RKO (cell line): ENCODE measurements at regions not wholly inside any gene's neighbourhood (a gene's known extent, or its start where the extent isn't known, plus 50 kb on each side); places are given as distances from the start of the nearest gene placed in this dataset.
"Not testable (repeated sequence)": the region's sequence is repeated elsewhere in the genome, so short reads cannot be mapped to it uniquely, and the experiment has no call there.

Experiments
- DNase-seq: peaks from one replicate; pipeline ENCODE4 v3.0.0-alpha.2; 2016; ENCODE audit warnings: low spot score

- DNase-seq, result no peak
These were observed 176.5 kb downstream of the IRF8 start for GRCh38 chr16:86075488-86075785.

- DNase-seq, result no peak
These were observed 177.0 kb downstream of the IRF8 start for GRCh38 chr16:86075839-86076440.

- no peak for DNase-seq
These were observed 177.6 kb downstream of the IRF8 start for GRCh38 chr16:86076606-86077005.

GRCh38 chr16:86077243-86077940 lies 178.4 kb downstream of the IRF8 start:
- no peak for DNase-seq

- DNase-seq, result peak; percentile 22
These were observed 179.2 kb downstream of the IRF8 start for GRCh38 chr16:86078121-86078600.

GRCh38 chr16:86078711-86079110 lies 179.7 kb downstream of the IRF8 start:
- not testable (repeated sequence) for DNase-seq

- no peak for DNase-seq
These were observed 180.4 kb downstream of the IRF8 start for GRCh38 chr16:86079255-86079885.

GRCh38 chr16:86080131-86080875 lies 181.3 kb downstream of the IRF8 start:
- no peak for DNase-seq

- no peak for DNase-seq
These were observed 182.0 kb downstream of the IRF8 start for GRCh38 chr16:86080982-86081381.

GRCh38 chr16:86082418-86083030 lies 183.6 kb downstream of the IRF8 start:
- DNase-seq, result no peak

GRCh38 chr16:86083382-86084002 lies 184.5 kb downstream of the IRF8 start:
- no peak for DNase-seq

- DNase-seq, result no peak
These were observed 186.2 kb downstream of the IRF8 start for GRCh38 chr16:86085161-86085611.

GRCh38 chr16:86085795-86086194 lies 186.8 kb downstream of the IRF8 start:
- DNase-seq, result no peak

GRCh38 chr16:86086471-86086870 lies 187.5 kb downstream of the IRF8 start:
- no peak for DNase-seq

- DNase-seq, result no peak
These were observed 188.3 kb downstream of the IRF8 start for GRCh38 chr16:86087011-86087895.

- DNase-seq, result no peak
These were observed 188.9 kb downstream of the IRF8 start for GRCh38 chr16:86087896-86088230.

GRCh38 chr16:86088287-86088686 lies 189.3 kb downstream of the IRF8 start:
- DNase-seq, result no peak

GRCh38 chr16:86088816-86089215 lies 189.9 kb downstream of the IRF8 start:
- DNase-seq, result no peak

GRCh38 chr16:86089334-86089900 lies 190.5 kb downstream of the IRF8 start:
- DNase-seq, result no peak

GRCh38 chr16:86089991-86090390 lies 191.0 kb downstream of the IRF8 start:
- no peak for DNase-seq
